ENCODE measurements at regions not wholly inside any gene's neighbourhood (a gene's known extent, or its start where the extent isn't known, plus 50 kb on each side); places are given as distances from the start of the nearest gene placed in this dataset.

GRCh38 chr2:177037569-177037968, 175.0 kb upstream of the HNRNPA3 start:
- Histone ChIP-seq H3K9me3 (no peaks in the 10 kb centered on the region), H3K4me3 (no peak overlapping the region), H3K36me3 (no peaks in the 10 kb centered on the region), H3K27me3 (peaks cover 10% of the 10 kb centered on the region)
- DNase-seq = no peak

GRCh38 chr2:177038787-177039484, 173.7 kb upstream of the HNRNPA3 start:
- no peak overlapping the region for H3K4me3 ChIP-seq
- H3K27me3 ChIP-seq = peaks cover 10% of the 10 kb centered on the region
- no peaks in the 10 kb centered on the region for H3K9me3 ChIP-seq
- no peak for DNase-seq
- H3K36me3 ChIP-seq = no peaks in the 10 kb centered on the region

GRCh38 chr2:177042311-177042710, 170.3 kb upstream of the HNRNPA3 start:
- Histone ChIP-seq H3K36me3 (no peaks in the 10 kb centered on the region), H3K4me3 (no peak overlapping the region), H3K27me3 (peaks cover 10% of the 10 kb centered on the region), H3K9me3 (no peaks in the 10 kb centered on the region)
- DNase-seq = no peak

GRCh38 chr2:177044671-177045070, 167.9 kb upstream of the HNRNPA3 start:
- Histone ChIP-seq H3K36me3 (no peaks in the 10 kb centered on the region), H3K27me3 (peaks cover 2% of the 10 kb centered on the region; the same call in 1 of the 2 replicates), H3K9me3 (no peaks in the 10 kb centered on the region), H3K4me3 (no peak overlapping the region)
- DNase-seq = no peak

GRCh38 chr2:177048981-177049380, 163.6 kb upstream of the HNRNPA3 start:
- no peaks in the 10 kb centered on the region; the same call in 1 of the 2 replicates for H3K27me3 ChIP-seq
- H3K36me3 ChIP-seq = no peaks in the 10 kb centered on the region
- no peaks in the 10 kb centered on the region for H3K9me3 ChIP-seq
- no peak overlapping the region for H3K4me3 ChIP-seq
- no peak for DNase-seq

- no peak for DNase-seq
- no peak overlapping the region for H3K4me3 ChIP-seq
- H3K27me3 ChIP-seq = no peaks in the 10 kb centered on the region; the same call in 1 of the 2 replicates
- H3K9me3 ChIP-seq = no peaks in the 10 kb centered on the region
- H3K36me3 ChIP-seq = no peaks in the 10 kb centered on the region
These were observed 161.3 kb upstream of the HNRNPA3 start for GRCh38 chr2:177051278-177051677.

GRCh38 chr2:177052471-177052870, 160.1 kb upstream of the HNRNPA3 start:
- Histone ChIP-seq H3K9me3 (no peaks in the 10 kb centered on the region), H3K4me3 (no peak overlapping the region), H3K36me3 (no peaks in the 10 kb centered on the region), H3K27me3 (no peaks in the 10 kb centered on the region; the same call in 1 of the 2 replicates)
- DNase-seq = no peak

- Histone ChIP-seq H3K9me3 (no peaks in the 10 kb centered on the region), H3K4me3 (no peak overlapping the region), H3K36me3 (no peaks in the 10 kb centered on the region), H3K27me3 (no peaks in the 10 kb centered on the region; the same call in 1 of the 2 replicates)
- no peak for DNase-seq
These were observed 159.6 kb upstream of the HNRNPA3 start for GRCh38 chr2:177053038-177053437.

GRCh38 chr2:177053716-177054115, 158.9 kb upstream of the HNRNPA3 start:
- H3K27me3 ChIP-seq = no peaks in the 10 kb centered on the region; the same call in 1 of the 2 replicates
- DNase-seq = no peak
- no peaks in the 10 kb centered on the region for H3K36me3 ChIP-seq
- no peak overlapping the region for H3K4me3 ChIP-seq
- H3K9me3 ChIP-seq = no peaks in the 10 kb centered on the region

- DNase-seq = no peak
- Histone ChIP-seq H3K4me3 (no peak overlapping the region), H3K9me3 (no peaks in the 10 kb centered on the region), H3K27me3 (no peaks in the 10 kb centered on the region), H3K36me3 (no peaks in the 10 kb centered on the region)
These were observed 156.1 kb upstream of the HNRNPA3 start for GRCh38 chr2:177056481-177056929.

- Histone ChIP-seq H3K27me3 (no peaks in the 10 kb centered on the region), H3K36me3 (no peaks in the 10 kb centered on the region), H3K4me3 (no peak overlapping the region), H3K9me3 (no peaks in the 10 kb centered on the region)
- DNase-seq = no peak
These were observed 153.8 kb upstream of the HNRNPA3 start for GRCh38 chr2:177058747-177059146.

GRCh38 chr2:177059293-177059692, 153.3 kb upstream of the HNRNPA3 start:
- no peak for DNase-seq

GRCh38 chr2:177063331-177063730, 149.3 kb upstream of the HNRNPA3 start:
- Histone ChIP-seq H3K27me3 (no peaks in the 10 kb centered on the region), H3K4me3 (no peak overlapping the region), H3K36me3 (no peaks in the 10 kb centered on the region), H3K9me3 (no peaks in the 10 kb centered on the region)
- no peak for DNase-seq

More at GRCh38 chr2:177059293-177059692, 153.3 kb upstream of the HNRNPA3 start:
- Histone ChIP-seq H3K9me3 (no peaks in the 10 kb centered on the region), H3K4me3 (no peak overlapping the region), H3K36me3 (no peaks in the 10 kb centered on the region), H3K27me3 (no peaks in the 10 kb centered on the region)

- no peaks in the 10 kb centered on the region for H3K9me3 ChIP-seq
- DNase-seq = no peak
- no peaks in the 10 kb centered on the region for H3K36me3 ChIP-seq
- H3K27me3 ChIP-seq = no peaks in the 10 kb centered on the region
- H3K4me3 ChIP-seq = no peak overlapping the region
These were observed 148.2 kb upstream of the HNRNPA3 start for GRCh38 chr2:177064422-177064821.

GRCh38 chr2:177068967-177069366, 143.6 kb upstream of the HNRNPA3 start:
- no peaks in the 10 kb centered on the region for H3K27me3 ChIP-seq
- DNase-seq = no peak
- H3K36me3 ChIP-seq = no peaks in the 10 kb centered on the region
- H3K9me3 ChIP-seq = no peaks in the 10 kb centered on the region
- no peak overlapping the region for H3K4me3 ChIP-seq

- no peaks in the 10 kb centered on the region for H3K9me3 ChIP-seq
- H3K36me3 ChIP-seq = no peaks in the 10 kb centered on the region
- no peak overlapping the region for H3K4me3 ChIP-seq
- DNase-seq = no peak
- H3K27me3 ChIP-seq = no peaks in the 10 kb centered on the region
These were observed 140.5 kb upstream of the HNRNPA3 start for GRCh38 chr2:177072090-177072489.

GRCh38 chr2:177073611-177074010, 139.0 kb upstream of the HNRNPA3 start:
- Histone ChIP-seq H3K4me3 (no peak overlapping the region), H3K9me3 (no peaks in the 10 kb centered on the region), H3K27me3 (no peaks in the 10 kb centered on the region), H3K36me3 (no peaks in the 10 kb centered on the region)
- DNase-seq = no peak

- no peak overlapping the region for H3K4me3 ChIP-seq
- DNase-seq = no peak
- no peaks in the 10 kb centered on the region for H3K27me3 ChIP-seq
- no peaks in the 10 kb centered on the region for H3K36me3 ChIP-seq
- no peaks in the 10 kb centered on the region for H3K9me3 ChIP-seq
These were observed 138.4 kb upstream of the HNRNPA3 start for GRCh38 chr2:177074099-177074710.
